Gastroesophageal sphincter (tissue), 3 donors: ENCODE measurements at regions not wholly inside any gene's neighbourhood (a gene's known extent, or its start where the extent isn't known, plus 50 kb on each side); places are given as distances from the start of the nearest gene placed in this dataset.

Experiments
- CTCF ChIP-seq, 4 experiments: fragments of 200-600 bp in 2 of 4; fragments of 450-650 bp in 2 of 4; sonication (generic) in 1 of 4; IDR thresholded peaks; one replicate each; pipeline ENCODE4 v1.5.1; 2017 to 2019; ENCODE audit warnings: antibody characterized with exemption in 4 of 4, mild to moderate bottlenecking in 2 of 4, moderate library complexity in 2 of 4
- EP300 ChIP-seq: sonication (generic); formaldehyde crosslinking; IDR thresholded peaks from one replicate; pipeline ENCODE4 v1.6.1; 2017; ENCODE audit warnings: antibody characterized with exemption, mild to moderate bottlenecking
- POLR2A ChIP-seq, 2 donors: fragments of 450-650 bp; IDR thresholded peaks; one replicate each; pipeline ENCODE4 v1.6.1; 2017; ENCODE audit warnings: antibody characterized with exemption in 2 of 2, mild to moderate bottlenecking in 2 of 2, moderate library complexity in 1 of 2
- POLR2AphosphoS5 ChIP-seq: sonication (generic); formaldehyde crosslinking; IDR thresholded peaks from one replicate; pipeline ENCODE4 v1.6.1; 2017; ENCODE audit warnings: antibody characterized with exemption

DNA sequence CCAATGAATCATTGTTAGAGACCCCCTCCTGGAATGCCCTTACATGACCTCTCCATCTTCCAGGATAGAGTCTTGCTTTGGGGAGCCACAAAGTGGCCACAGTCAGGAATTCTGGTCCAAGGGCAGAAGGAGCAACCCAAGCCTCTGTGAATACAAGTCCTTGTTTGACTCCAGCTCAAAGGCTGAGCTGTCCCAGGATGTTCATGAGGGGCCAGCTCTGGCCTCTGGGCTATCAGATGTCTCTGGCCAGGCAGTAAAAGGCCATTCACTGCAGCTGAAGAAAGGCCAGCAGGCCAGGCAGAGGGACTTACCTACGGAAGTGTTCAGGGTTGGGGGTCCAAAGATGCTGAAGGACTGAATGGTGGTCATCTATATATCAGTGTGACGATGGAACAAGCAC lies 98.3 kb upstream of the IPO9 start:
- no peak for TF ChIP-seq CTCF (IDR thresholded peaks at IDR 0.05)
- no peak for TF ChIP-seq POLR2AphosphoS5
- TF ChIP-seq EP300: no peak
- no peak for TF ChIP-seq POLR2A (IDR thresholded peaks at IDR 0.05)
